Body of pancreas (tissue), 4 donors: ENCODE measurements at regions not wholly inside any gene's neighbourhood (a gene's known extent, or its start where the extent isn't known, plus 50 kb on each side); places are given as distances from the start of the nearest gene placed in this dataset.

Source experiments
- ATAC-seq: fragments of 150-250 bp; one replicate; pipeline ENCODE4 v1.9.1; 2016
- DNase-seq, 4 donors: peaks; one replicate each; pipeline ENCODE4 v3.0.0-alpha.2; 2019
- H3K27ac ChIP-seq, 4 donors: fragments of 200-600 bp; sonication (generic); 1 replicate in 3 of 4; 2 replicates in 1 of 4; pipeline versions ENCODE4 v1.5.1 to v1.6.1; 2016 to 2019; ENCODE audit warnings: mild to moderate bottlenecking in 1 of 4, mixed read lengths in 1 of 4, moderate library complexity in 1 of 4
- H3K27me3 ChIP-seq, 2 donors: fragments of 200-600 bp; sonication (generic); one replicate each; pipeline ENCODE4 v1.6.0; 2016; ENCODE audit warnings: mild to moderate bottlenecking in 1 of 2
- H3K36me3 ChIP-seq, 2 donors: fragments of 200-600 bp; sonication (generic); replicated peaks in 1 of 2; 2 replicates each; pipeline ENCODE4 v1.5.1; 2016; ENCODE audit warnings: low read depth in 2 of 2; ENCODE audit not compliant: insufficient read depth in 1 of 2
- H3K4me1 ChIP-seq: fragments of 200-600 bp; sonication (generic); one replicate; pipeline ENCODE4 v1.6.0; 2016
- H3K4me3 ChIP-seq, 2 donors: fragments of 200-600 bp; sonication (generic); 1 replicate in 1 of 2; 2 replicates in 1 of 2; pipeline ENCODE4 v1.5.1; 2016 to 2019
- H3K9me3 ChIP-seq, 3 donors: fragments of 200-600 bp; sonication (generic); 1 replicate in 2 of 3; 2 replicates in 1 of 3; pipeline ENCODE4 v1.5.1; 2016
- CTCF ChIP-seq, 7 experiments: fragments of 450-650 bp in 4 of 7; fragments of 200-600 bp in 3 of 7; sonication (generic) in 3 of 7; IDR thresholded peaks; one replicate each; pipeline ENCODE4 v1.5.1; 2016 to 2019; ENCODE audit warnings: antibody characterized with exemption in 7 of 7
- POLR2A ChIP-seq, 3 donors: fragments of 450-650 bp; IDR thresholded peaks; one replicate each; pipeline ENCODE4 v1.6.1; 2016; ENCODE audit warnings: antibody characterized with exemption in 3 of 3, mild to moderate bottlenecking in 2 of 3
- WGBS, 2 donors: methylation state at CpG; one replicate each; pipeline ENCODE4 v1.1.5; 2017; 5-methylcytosine and 5-hydroxymethylcytosine counted together
- intact Hi-C: fragments of 100-400 bp; cut with DNase I; formaldehyde crosslinking; loops from one replicate; pipeline ENCODE4 v1.15.1; 2023

GRCh38 chr10:88207121-88207546, 343.7 kb downstream of the PTEN start:
- intact Hi-C loops = no loop called here
- Histone ChIP-seq H3K4me1 (no peaks in the 10 kb centered on the region), H3K4me3 (no peak overlapping the region), H3K27ac (no peak overlapping the region), H3K27me3 (no peaks in the 10 kb centered on the region), H3K9me3 (no peaks in the 10 kb centered on the region), H3K36me3 (no peaks in the 10 kb centered on the region)
- ATAC-seq (no peak), DNase-seq (no peak)
- 46% methylated on average over 3 of the region's 3 CpGs for WGBS, 2 donors
- no peak for TF ChIP-seq POLR2A (IDR thresholded peaks at IDR 0.05)
- no peak for TF ChIP-seq CTCF (IDR thresholded peaks at IDR 0.05)

DNA sequence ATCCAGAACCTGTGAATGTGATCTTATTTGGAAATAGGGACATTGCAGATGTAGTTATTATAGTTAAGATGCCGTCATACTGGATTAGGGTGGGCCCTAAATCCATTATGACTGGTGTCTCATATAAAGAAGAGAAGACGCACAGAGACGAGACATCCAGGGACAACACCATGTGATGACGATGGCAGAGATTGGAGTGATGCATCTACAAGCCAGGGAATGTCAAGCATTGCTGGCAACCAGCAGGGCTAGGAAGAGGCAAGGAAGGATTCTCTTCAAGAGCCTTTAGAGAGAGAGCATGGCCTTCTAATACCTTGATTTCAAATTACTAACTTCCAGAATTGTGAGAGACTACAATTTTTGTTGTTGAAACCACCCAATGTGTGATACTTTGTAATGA, 345.8 kb downstream of the PTEN start:
- no peaks in the 10 kb centered on the region for H3K9me3 ChIP-seq
- no peak overlapping the region for H3K4me3 ChIP-seq
- H3K27ac ChIP-seq = no peak overlapping the region
- DNase-seq (no peak), ATAC-seq (no peak)
- no peak for TF ChIP-seq POLR2A (IDR thresholded peaks at IDR 0.05)
- no peak for TF ChIP-seq CTCF (IDR thresholded peaks at IDR 0.05)
- no peaks in the 10 kb centered on the region for H3K4me1 ChIP-seq
- intact Hi-C loops = no loop called here
- H3K36me3 ChIP-seq = no peaks in the 10 kb centered on the region
- 97 to 98% methylated on average over 4 of the region's 4 CpGs for WGBS, 2 donors
- H3K27me3 ChIP-seq = no peaks in the 10 kb centered on the region

DNA sequence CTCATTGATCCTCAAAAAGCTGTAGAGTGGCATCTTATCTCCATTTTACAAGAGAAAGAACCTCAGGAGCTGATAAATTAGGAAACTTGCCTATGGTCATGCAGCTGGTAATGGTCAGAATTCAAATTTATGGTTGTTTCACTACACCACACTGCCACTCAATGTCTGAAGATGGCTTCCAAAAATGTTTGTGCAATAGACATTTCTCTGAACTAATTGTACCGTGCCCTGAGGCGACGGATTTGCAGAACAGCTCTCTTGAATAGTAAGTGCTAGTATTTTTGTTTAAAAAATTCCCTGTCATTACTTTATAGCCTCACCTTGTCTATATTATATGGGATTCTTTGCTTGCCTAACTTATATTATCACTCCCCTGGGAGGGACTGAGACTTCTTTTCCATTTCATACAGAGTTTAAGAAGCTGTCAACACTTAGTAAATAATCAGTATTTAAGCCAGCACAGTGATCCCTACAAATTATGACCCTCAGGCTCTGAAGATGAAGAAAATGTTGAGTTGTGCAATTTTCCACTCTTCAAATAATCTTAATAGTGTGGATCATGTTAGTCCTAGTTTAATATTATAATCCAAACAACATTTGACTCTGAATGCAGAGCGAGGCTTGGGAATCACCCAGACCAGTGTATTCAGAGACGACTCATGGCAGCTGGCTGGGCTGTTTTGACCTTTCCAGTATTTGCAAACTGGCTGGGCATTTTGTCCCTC, 346.6 kb downstream of the PTEN start:
- TF ChIP-seq CTCF (IDR thresholded peaks at IDR 0.05) = no peak
- no peak for TF ChIP-seq POLR2A (IDR thresholded peaks at IDR 0.05)
- ATAC-seq (no peak), DNase-seq (peak in 1 of 4 donors; percentile 13)
- H3K27ac ChIP-seq = no peak overlapping the region
- H3K9me3 ChIP-seq = no peaks in the 10 kb centered on the region
- H3K36me3 ChIP-seq = no peaks in the 10 kb centered on the region
- no peaks in the 10 kb centered on the region for H3K4me1 ChIP-seq
- 80 to 81% methylated on average over 5 of the region's 5 CpGs for WGBS, 2 donors
- intact Hi-C loops = no loop called here
- H3K4me3 ChIP-seq = no peak overlapping the region
- H3K27me3 ChIP-seq = no peaks in the 10 kb centered on the region

GRCh38 chr10:88211230-88211629, 347.8 kb downstream of the PTEN start:
- Histone ChIP-seq H3K27me3 (no peaks in the 10 kb centered on the region), H3K9me3 (no peaks in the 10 kb centered on the region), H3K4me1 (no peaks in the 10 kb centered on the region), H3K4me3 (no peak overlapping the region), H3K36me3 (no peaks in the 10 kb centered on the region), H3K27ac (no peak overlapping the region)
- WGBS, 2 donors = 88 to 94% methylated on average over 1 of the region's 1 CpG
- TF ChIP-seq CTCF (IDR thresholded peaks at IDR 0.05) (no peak), POLR2A (IDR thresholded peaks at IDR 0.05) (no peak)
- ATAC-seq = no peak
- intact Hi-C loops = no loop called here
- no peak for DNase-seq

DNA sequence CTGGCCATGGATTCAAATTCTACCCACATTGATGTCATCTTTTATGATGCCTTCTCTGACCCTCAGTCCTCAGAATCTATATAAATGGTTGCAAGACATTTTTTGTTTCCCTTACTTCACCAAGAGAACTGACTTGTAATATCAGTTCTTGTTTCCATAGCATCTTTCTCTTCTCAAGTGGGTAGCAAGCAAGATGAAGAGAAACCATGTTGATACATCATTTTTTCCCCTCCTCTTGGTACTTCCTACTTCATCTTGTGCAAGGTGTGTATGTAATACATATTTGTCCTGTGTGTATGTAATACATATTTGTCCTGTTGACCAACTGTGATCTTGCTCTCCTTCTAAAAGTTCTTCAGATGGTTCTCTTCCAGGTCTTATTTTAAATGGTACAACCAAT, 348.6 kb downstream of the PTEN start:
- Histone ChIP-seq H3K27me3 (no peaks in the 10 kb centered on the region), H3K36me3 (no peaks in the 10 kb centered on the region), H3K4me3 (no peak overlapping the region), H3K27ac (no peak overlapping the region), H3K4me1 (no peaks in the 10 kb centered on the region), H3K9me3 (no peaks in the 10 kb centered on the region)
- DNase-seq (no peak), ATAC-seq (no peak)
- TF ChIP-seq POLR2A (IDR thresholded peaks at IDR 0.05) = no peak
- TF ChIP-seq CTCF (IDR thresholded peaks at IDR 0.05) = no peak
- intact Hi-C loops = no loop called here
